NCI-H146 treated with DMSO at 0.1 percent for 48 hours (cell line): ENCODE measurements at regions not wholly inside any gene's neighbourhood (a gene's known extent, or its start where the extent isn't known, plus 50 kb on each side); places are given as distances from the start of the nearest gene placed in this dataset.

ENCODE experiments used
- DNase-seq: peaks from one replicate; lab custom pipeline; 2025; ENCODE audit not compliant: unreplicated experiment; lab: John Stamatoyannopoulos, UW

DNA sequence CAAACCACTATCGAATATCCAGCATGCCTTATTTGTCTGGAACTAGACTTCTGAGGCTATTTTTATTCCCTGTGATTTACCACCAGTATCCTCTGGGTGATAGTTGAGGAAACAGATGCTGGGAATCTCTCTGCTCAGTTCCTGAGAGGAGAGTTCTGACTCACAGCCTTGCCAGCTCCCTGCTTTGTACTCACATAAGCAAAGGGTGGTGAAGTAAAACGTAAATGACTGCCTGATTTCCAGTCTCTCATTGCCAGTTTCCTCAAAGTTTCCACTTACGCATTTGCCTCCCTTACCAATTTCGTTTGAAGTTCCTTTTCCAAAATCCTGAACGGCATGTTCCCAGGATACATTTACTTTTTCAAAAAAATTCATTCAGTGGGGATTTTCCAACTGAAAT lies 69.2 kb upstream of the HNRNPA3 start:
- DNase-seq: no peak

DNA sequence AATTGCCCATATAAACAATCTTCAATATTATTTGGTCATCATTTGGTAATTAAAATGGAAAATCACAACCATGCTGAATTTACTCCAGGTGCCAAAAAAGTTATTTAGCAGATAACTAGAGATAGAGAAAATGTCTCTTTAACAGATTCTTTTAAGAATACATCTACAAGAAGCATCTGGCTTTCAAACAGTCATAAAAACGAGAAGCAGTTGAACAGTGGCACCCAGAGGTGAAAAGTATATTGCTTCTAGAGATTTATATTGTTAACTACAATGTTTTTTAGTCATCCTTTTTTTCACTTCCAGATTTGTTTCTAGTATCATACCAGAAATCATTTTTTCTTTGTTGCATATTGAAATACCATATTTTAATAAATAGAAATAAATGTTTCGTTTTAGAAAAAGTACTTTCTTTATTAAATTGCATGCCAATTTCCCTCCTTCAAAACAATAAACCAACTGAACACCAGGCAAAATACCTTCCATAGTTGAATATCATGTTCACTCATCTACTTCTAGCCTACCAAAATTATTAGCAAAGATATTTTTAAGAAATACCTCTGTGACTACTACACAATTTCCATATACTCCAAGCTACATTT lies 65.4 kb upstream of the HNRNPA3 start:
- peak; percentile 76 for DNase-seq

DNA sequence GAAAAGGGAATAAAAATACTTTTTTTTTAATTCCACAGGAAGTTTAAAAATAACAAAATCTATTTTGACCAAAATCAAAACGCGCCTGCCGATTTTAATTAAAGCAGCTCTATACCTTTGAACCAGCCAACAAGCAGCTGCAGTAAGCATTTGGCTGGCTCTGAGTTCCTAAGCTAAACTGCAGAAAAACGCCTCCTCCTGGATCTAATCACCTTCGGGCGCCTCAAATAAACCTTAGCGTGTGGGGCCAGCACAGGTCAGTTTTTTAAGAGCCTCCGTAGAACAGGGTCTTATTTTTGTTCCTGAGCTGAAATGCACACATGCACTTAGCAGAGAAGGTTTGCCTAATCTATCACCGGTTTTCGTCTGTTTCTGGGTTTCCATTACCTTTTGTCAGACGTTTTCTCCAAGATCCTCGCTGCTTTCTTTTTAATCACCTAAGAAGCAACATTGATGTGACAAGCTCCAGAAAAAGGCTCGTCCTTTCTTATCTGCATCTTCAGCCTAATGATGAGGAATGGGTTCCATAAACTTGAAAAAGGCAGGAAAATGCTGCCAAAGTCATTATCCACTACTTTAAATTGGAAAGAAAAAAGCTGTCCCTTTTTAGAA lies 64.7 kb upstream of the HNRNPA3 start:
- DNase-seq: peak; percentile 11

DNA sequence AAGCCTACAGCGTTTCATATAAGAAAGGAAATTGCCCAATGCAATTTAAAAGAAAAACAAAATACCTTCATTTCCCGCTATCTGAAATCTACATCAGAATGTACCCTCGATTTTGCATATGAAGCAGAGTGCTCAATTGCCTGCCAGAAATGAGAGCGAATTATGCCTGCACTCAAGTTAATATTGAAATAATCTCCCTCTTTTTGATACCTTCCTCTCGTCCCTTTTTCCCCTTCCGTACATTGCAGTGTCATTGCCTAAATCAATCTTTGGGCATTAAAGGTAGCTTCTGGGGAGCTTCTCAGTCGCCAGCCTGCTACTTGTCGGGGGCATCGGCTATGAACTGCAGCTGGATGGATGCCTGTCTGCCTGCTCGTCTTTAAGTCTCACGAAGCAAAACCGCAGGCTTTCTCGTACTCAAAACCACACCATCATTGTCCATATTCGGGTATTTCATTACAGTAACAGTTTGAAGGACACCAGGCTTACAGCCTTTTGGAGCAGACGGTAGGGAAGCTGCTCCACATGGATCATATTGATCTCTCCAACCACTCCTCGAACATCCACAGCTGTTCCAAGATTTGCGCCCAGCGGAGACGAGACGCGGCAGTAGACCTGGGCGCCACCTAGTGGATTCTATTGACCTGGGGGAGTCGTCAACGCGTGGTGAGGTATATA lies 64.0 kb upstream of the HNRNPA3 start:
- peak; percentile 64 for DNase-seq

- DNase-seq: no peak
These were observed 63.5 kb upstream of the HNRNPA3 start for GRCh38 chr2:177149155-177149503.

- no peak for DNase-seq
These were observed 58.8 kb upstream of the HNRNPA3 start for GRCh38 chr2:177153805-177154204.

- no peak for DNase-seq
These were observed 57.8 kb upstream of the HNRNPA3 start for GRCh38 chr2:177154809-177155208.

- no peak for DNase-seq
These were observed 57.0 kb upstream of the HNRNPA3 start for GRCh38 chr2:177155631-177156030.

DNA sequence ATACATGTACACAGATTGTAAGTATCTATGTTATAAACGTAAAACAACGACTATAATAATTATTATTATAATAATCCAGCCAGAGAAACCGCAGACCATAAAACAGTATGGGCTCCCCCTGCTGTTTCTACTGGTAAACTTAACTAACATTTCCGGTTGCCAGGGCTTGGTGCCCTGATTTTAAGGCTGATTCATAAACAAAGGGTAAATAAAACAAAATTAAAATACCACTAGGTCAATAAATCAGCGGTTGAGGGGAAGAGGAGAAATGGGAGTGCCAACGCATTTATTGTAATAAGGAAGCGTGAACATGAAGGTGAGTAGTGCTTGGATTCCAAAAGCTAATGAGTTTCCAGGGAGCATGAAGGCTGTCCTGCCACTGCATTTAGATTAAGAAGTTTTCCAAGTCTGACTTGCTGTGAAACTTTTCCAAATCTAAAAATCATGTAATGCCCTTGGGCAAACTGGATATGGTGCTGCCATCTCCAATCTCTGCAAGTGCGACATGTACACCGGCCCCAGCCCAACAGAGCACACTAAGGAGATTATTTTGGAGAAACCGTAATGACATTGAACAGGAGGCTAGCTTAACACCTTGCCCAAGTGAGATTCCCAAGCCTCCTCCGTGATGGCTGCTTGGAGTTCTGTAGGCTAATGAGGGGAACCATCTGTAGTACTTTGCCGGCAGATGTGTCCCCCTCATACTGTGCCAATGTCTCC lies 50.7 kb upstream of the HNRNPA3 start:
- DNase-seq: peak; percentile 2
